Ishikawa (cell line): ENCODE measurements at regions not wholly inside any gene's neighbourhood (a gene's known extent, or its start where the extent isn't known, plus 50 kb on each side); places are given as distances from the start of the nearest gene placed in this dataset.

Source experiments
- CEBPB ChIP-seq: IDR thresholded peaks from 2 replicates; pipeline ENCODE4 v1.6.1; 2012
- EGR1 ChIP-seq: IDR thresholded peaks from 2 replicates; pipeline ENCODE4 v1.6.1; 2012
- TAF1 ChIP-seq: IDR thresholded peaks from 2 replicates; pipeline ENCODE4 v1.6.1; 2012; ENCODE audit warnings: low read depth, mild to moderate bottlenecking
- YY1 ChIP-seq: IDR thresholded peaks from 2 replicates; pipeline ENCODE4 v1.6.1; 2012; ENCODE audit warnings: low read depth
- TF ChIP-seq, protein P1 (sequence below): IDR thresholded peaks from 2 replicates; pipeline ENCODE4 v1.6.1; 2012; ENCODE audit warnings: low read depth, mild to moderate bottlenecking
- TF ChIP-seq, protein P2 (sequence below): IDR thresholded peaks from 2 replicates; pipeline ENCODE4 v1.6.1; 2012

DNA sequence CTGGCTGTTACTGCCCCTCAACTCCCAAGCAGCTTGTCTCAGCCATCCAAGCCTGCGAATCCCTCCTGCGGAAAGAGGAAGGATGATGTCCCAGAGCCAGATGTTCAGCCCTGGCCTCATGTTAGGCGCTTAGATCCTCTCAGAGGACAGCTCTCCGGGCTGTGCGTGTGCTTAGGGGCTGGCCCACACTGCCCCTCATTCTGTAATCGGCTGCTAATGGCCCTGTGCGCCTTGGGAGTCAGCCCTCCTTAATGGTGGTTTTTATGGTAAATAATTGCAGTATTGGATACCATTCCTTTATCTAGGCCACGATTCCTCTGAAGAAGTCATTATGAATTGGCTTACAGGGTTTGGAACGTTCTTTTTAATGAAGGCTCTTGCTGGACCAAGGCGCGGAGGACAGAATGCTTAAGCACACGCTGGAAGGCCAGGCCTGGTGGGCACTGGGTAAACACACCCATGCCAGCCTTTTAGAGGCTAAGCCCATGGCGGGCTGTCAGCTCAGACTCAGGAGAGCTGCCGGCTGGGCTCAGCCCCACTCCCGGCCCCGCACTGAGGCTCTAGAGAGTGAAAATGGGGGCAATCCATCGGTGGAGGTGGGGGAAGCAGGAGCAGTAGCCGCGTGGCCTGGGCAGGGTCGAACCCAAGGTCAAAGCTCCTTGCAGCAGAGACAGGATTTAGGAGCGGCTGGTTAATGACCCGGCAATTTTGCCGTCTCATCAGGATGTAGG, 1157.5 kb downstream of the BRD1 start:
- TF ChIP-seq, protein P1, sequence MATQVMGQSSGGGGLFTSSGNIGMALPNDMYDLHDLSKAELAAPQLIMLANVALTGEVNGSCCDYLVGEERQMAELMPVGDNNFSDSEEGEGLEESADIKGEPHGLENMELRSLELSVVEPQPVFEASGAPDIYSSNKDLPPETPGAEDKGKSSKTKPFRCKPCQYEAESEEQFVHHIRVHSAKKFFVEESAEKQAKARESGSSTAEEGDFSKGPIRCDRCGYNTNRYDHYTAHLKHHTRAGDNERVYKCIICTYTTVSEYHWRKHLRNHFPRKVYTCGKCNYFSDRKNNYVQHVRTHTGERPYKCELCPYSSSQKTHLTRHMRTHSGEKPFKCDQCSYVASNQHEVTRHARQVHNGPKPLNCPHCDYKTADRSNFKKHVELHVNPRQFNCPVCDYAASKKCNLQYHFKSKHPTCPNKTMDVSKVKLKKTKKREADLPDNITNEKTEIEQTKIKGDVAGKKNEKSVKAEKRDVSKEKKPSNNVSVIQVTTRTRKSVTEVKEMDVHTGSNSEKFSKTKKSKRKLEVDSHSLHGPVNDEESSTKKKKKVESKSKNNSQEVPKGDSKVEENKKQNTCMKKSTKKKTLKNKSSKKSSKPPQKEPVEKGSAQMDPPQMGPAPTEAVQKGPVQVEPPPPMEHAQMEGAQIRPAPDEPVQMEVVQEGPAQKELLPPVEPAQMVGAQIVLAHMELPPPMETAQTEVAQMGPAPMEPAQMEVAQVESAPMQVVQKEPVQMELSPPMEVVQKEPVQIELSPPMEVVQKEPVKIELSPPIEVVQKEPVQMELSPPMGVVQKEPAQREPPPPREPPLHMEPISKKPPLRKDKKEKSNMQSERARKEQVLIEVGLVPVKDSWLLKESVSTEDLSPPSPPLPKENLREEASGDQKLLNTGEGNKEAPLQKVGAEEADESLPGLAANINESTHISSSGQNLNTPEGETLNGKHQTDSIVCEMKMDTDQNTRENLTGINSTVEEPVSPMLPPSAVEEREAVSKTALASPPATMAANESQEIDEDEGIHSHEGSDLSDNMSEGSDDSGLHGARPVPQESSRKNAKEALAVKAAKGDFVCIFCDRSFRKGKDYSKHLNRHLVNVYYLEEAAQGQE: no peak
- TF ChIP-seq CEBPB: no peak
- TF ChIP-seq, protein P2, sequence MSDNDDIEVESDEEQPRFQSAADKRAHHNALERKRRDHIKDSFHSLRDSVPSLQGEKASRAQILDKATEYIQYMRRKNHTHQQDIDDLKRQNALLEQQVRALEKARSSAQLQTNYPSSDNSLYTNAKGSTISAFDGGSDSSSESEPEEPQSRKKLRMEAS: no peak
- no peak for TF ChIP-seq EGR1
- no peak for TF ChIP-seq TAF1
- TF ChIP-seq YY1: no peak
